BJ (cell line): ENCODE measurements at regions not wholly inside any gene's neighbourhood (a gene's known extent, or its start where the extent isn't known, plus 50 kb on each side); places are given as distances from the start of the nearest gene placed in this dataset.
"Not testable (repeated sequence)": the region's sequence is repeated elsewhere in the genome, so short reads cannot be mapped to it uniquely, and the experiment has no call there.

Experiments
- CTCF ChIA-PET: fragments of 350-600 bp; formaldehyde crosslinking; extraction: SDS; loops from one replicate; lab custom pipeline; 2021; ENCODE audit warnings: antibody characterized with exemption, inconsistent platforms; lab: Yijun Ruan, JAX
- POLR2A ChIA-PET: fragments of 300-600 bp; sonication (Branson Sonifier 250); formaldehyde crosslinking; extraction: SDS; loops from one replicate; lab custom pipeline; 2021; ENCODE audit warnings: antibody characterized with exemption; lab: Charles Lee
- DNase-seq: peaks from one replicate; pipeline ENCODE4 v3.0.0-alpha.2; 2011; ENCODE audit warnings: low read depth
- H3K27me3 ChIP-seq: 2 replicates; pipeline ENCODE4 v1.6.0; 2011; ENCODE audit warnings: low read length; ENCODE audit not compliant: control insufficient read depth, insufficient read depth
- H3K36me3 ChIP-seq: 2 replicates; pipeline ENCODE4 v1.5.1; 2011; ENCODE audit warnings: low read length; ENCODE audit not compliant: control insufficient read depth, insufficient read depth
- H3K4me3 ChIP-seq: 2 replicates; pipeline ENCODE4 v1.5.1; 2011; ENCODE audit warnings: low read depth, mild to moderate bottlenecking, control low read depth, low read length
- TF ChIP-seq, protein P1 (sequence below): IDR thresholded peaks from 2 replicates; pipeline ENCODE4 v1.5.1; 2011; ENCODE audit warnings: low read depth, mild to moderate bottlenecking, control low read depth, inconsistent platforms, low read length, moderate library complexity; ENCODE audit not compliant: insufficient read depth

DNA sequence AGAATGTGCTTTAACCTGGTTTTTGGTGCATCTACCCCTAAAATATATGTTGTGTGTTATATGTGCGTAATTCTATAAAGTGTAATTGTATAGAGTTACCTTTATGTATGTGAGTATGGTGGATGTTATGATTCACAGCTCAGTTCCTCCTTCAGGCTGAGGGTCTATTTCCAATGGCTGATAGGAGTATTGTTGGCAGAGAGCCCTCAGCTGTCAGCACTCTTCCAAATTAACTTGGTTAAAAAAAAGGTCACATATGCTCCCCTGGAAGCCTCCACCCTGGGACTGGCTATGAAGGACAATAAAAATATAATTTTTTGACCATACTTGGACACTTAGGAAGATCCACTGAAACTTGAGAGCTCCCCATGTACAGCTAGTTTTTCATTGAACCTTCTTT, 250.4 kb upstream of the CDH12 start:
- no peak overlapping the region for H3K4me3 ChIP-seq
- no peaks in the 10 kb centered on the region for H3K36me3 ChIP-seq
- no peaks in the 10 kb centered on the region for H3K27me3 ChIP-seq
- DNase-seq, result no peak
- CTCF ChIA-PET, result no interaction called here
- TF ChIP-seq, protein P1, sequence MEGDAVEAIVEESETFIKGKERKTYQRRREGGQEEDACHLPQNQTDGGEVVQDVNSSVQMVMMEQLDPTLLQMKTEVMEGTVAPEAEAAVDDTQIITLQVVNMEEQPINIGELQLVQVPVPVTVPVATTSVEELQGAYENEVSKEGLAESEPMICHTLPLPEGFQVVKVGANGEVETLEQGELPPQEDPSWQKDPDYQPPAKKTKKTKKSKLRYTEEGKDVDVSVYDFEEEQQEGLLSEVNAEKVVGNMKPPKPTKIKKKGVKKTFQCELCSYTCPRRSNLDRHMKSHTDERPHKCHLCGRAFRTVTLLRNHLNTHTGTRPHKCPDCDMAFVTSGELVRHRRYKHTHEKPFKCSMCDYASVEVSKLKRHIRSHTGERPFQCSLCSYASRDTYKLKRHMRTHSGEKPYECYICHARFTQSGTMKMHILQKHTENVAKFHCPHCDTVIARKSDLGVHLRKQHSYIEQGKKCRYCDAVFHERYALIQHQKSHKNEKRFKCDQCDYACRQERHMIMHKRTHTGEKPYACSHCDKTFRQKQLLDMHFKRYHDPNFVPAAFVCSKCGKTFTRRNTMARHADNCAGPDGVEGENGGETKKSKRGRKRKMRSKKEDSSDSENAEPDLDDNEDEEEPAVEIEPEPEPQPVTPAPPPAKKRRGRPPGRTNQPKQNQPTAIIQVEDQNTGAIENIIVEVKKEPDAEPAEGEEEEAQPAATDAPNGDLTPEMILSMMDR, result no peak
- POLR2A ChIA-PET, result no interaction called here

GRCh38 chr5:23095418-23095817, 242.3 kb upstream of the CDH12 start:
- H3K27me3 ChIP-seq, H3K36me3 ChIP-seq, H3K4me3 ChIP-seq, POLR2A ChIA-PET, DNase-seq, CTCF ChIA-PET: not testable (repeated sequence)

DNA sequence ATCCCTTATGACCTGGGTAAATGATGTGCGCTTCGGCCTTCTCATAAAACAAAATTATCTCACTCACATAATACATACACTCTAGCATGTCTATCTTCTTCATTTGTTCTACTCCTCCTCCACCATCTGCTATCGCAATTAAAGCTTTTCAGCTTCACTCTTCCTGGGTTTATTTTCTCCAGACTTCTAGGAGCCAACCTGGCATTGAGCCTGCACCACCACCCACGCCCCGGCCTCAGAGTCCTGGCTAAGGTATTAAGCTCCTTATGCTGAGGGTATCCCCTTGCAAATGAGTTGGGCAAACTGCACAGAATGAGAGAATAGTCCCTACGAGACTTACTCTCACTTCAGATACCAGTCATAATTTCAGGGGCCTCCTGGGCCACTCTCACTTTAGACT, 236.1 kb upstream of the CDH12 start:
- CTCF ChIA-PET, result no interaction called here
- Histone ChIP-seq H3K36me3 (no peaks in the 10 kb centered on the region), H3K27me3 (no peaks in the 10 kb centered on the region), H3K4me3 (no peak overlapping the region)
- POLR2A ChIA-PET, result no interaction called here
- TF ChIP-seq, protein P1, result no peak
- no peak for DNase-seq

DNA sequence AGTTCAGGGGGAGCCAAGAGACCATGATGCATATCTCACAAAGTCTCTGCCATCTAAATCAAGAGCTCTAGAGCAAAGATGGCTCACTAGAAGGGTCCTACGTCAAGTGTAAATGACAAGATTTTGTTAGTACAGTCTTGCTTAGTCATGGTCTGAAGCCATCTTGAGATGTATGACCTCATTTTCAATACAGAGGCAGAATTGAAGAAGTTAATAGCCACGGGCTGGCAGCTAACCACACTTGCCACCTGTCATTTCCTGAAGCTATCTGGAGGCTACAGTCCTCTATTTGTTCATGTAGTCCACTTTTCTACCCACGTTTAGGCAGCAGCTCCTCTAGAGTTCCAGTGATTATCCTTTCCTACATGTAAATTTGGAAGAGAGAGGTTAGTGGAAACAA, 231.7 kb upstream of the CDH12 start:
- DNase-seq, result no peak
- TF ChIP-seq, protein P1, result no peak
- no peaks in the 10 kb centered on the region for H3K27me3 ChIP-seq
- ChIA-PET POLR2A (no interaction called here), CTCF (no interaction called here)
- no peaks in the 10 kb centered on the region for H3K36me3 ChIP-seq
- H3K4me3 ChIP-seq, result no peak overlapping the region

GRCh38 chr5:23072179-23072578, 219.0 kb upstream of the CDH12 start:
- TF ChIP-seq, protein P1, result no peak
- POLR2A ChIA-PET, result no interaction called here
- no peak overlapping the region for H3K4me3 ChIP-seq
- H3K36me3 ChIP-seq, result no peaks in the 10 kb centered on the region
- H3K27me3 ChIP-seq, result no peaks in the 10 kb centered on the region
- no peak for DNase-seq
- CTCF ChIA-PET, result no interaction called here

DNA sequence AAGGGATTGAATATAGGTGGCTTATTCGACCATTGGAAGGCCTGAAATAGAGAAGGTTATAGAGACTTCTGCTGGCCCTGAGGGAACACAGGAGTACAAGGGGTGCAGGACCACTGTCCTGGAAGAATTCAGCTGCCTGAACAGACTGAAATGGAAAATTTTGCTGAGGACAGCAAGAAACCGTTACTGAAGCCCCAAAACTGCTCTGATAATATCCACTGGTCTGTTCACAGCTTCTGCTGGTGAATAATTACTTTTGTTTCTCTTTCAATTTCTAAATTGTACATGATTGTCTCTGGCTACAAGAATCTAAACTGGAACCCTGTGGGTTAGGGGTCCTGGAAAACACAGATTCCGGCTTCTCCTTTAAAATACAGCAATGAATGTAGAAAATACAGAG, 218.5 kb upstream of the CDH12 start:
- no peak for DNase-seq
- Histone ChIP-seq H3K4me3 (no peak overlapping the region), H3K27me3 (no peaks in the 10 kb centered on the region), H3K36me3 (no peaks in the 10 kb centered on the region)
- POLR2A ChIA-PET, result no interaction called here
- TF ChIP-seq, protein P1, result no peak
- CTCF ChIA-PET, result no interaction called here
